ENCODE measurements at regions not wholly inside any gene's neighbourhood (a gene's known extent, or its start where the extent isn't known, plus 50 kb on each side); places are given as distances from the start of the nearest gene placed in this dataset.
"Not testable (repeated sequence)": the region's sequence is repeated elsewhere in the genome, so short reads cannot be mapped to it uniquely, and the experiment has no call there.

- no peak for ATAC-seq
- ChIA-PET CTCF (interaction anchor here (0.8 kb wide), 1 partner anchor 298 kb away, joined by 3 read pairs; no protein-coding TSS in a partner anchor), POLR2A (interaction anchor here (0.7 kb wide), 1 partner anchor 182 kb away, joined by 3 read pairs; no protein-coding TSS in a partner anchor), RAD21 (ENCODE audit: unreplicated experiment) (no interaction called here), SMC1A (ENCODE audit: uncharacterized antibody, unreplicated experiment) (no interaction called here)
- 52% methylated on average over 2 of the region's 2 CpGs for WGBS (ENCODE audit: insufficient coverage, insufficient replicate concordance, low lambda C conversion rate, missing lambda C conversion rate)
- no peak overlapping the region for H2AFZ ChIP-seq (ENCODE audit: control insufficient read depth, low read depth, low read length)
- no TSS peak for BruUV-seq (replicated peaks)
- no peaks in the 10 kb centered on the region for H3K9me3 ChIP-seq (replicated peaks; ENCODE audit: control insufficient read depth, insufficient read depth, low read length)
- no peak for FAIRE-seq
- no peaks in the 10 kb centered on the region for H3K36me3 ChIP-seq (ENCODE audit: control insufficient read depth in 2 of 2, insufficient read depth in 2 of 2, low read length in 1 of 2)
- H3K27me3 ChIP-seq (replicated peaks in 1 of 2; ENCODE audit: control insufficient read depth in 2 of 2, insufficient read depth in 2 of 2, low read length in 1 of 2) = no peaks in the 10 kb centered on the region
- H3K79me2 ChIP-seq (ENCODE audit: control insufficient read depth, insufficient read depth, low read length) = no peaks in the 10 kb centered on the region
- TF ChIP-seq IKZF1 (conservative IDR thresholded peaks at IDR 0.05) = no peak
- TF ChIP-seq RELA (IDR thresholded peaks at IDR 0.05; ENCODE audit: borderline replicate concordance, partially characterized antibody) = no peak
- TF ChIP-seq BACH1 (IDR thresholded peaks at IDR 0.05; ENCODE audit: borderline replicate concordance) = no peak
- TF ChIP-seq CHD4 (IDR thresholded peaks at IDR 0.05) = no peak
- TF ChIP-seq, protein P1, sequence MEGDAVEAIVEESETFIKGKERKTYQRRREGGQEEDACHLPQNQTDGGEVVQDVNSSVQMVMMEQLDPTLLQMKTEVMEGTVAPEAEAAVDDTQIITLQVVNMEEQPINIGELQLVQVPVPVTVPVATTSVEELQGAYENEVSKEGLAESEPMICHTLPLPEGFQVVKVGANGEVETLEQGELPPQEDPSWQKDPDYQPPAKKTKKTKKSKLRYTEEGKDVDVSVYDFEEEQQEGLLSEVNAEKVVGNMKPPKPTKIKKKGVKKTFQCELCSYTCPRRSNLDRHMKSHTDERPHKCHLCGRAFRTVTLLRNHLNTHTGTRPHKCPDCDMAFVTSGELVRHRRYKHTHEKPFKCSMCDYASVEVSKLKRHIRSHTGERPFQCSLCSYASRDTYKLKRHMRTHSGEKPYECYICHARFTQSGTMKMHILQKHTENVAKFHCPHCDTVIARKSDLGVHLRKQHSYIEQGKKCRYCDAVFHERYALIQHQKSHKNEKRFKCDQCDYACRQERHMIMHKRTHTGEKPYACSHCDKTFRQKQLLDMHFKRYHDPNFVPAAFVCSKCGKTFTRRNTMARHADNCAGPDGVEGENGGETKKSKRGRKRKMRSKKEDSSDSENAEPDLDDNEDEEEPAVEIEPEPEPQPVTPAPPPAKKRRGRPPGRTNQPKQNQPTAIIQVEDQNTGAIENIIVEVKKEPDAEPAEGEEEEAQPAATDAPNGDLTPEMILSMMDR (IDR thresholded peaks at IDR 0.05 in 2 of 3, conservative IDR thresholded peaks at IDR 0.05 in 1 of 3; ENCODE audit: control insufficient read depth in 2 of 3, extremely low read depth in 1 of 3, insufficient read depth in 1 of 3, low read depth in 3 of 3, low read length in 3 of 3) = no peak
- TF ChIP-seq WRNIP1 (IDR thresholded peaks at IDR 0.05; ENCODE audit: borderline replicate concordance, low read depth, low read length) = no peak
- no peak for TF ChIP-seq SMAD1 (IDR thresholded peaks at IDR 0.05; ENCODE audit: low read depth, partially characterized antibody)
- H3K9ac ChIP-seq (ENCODE audit: control insufficient read depth, insufficient read depth, low read length) = no peak overlapping the region
- H3K4me1 ChIP-seq (ENCODE audit: control insufficient read depth, insufficient read depth, low read length) = no peaks in the 10 kb centered on the region
- no peak for DNase-seq (ENCODE audit: low read depth, low spot score)
- intact Hi-C loops (cut with micrococcal nuclease; ENCODE audit: unreplicated experiment) (no loop called here), in situ Hi-C loops (cut with MboI) (no loop called here)
- H3K27ac ChIP-seq (ENCODE audit: control insufficient read depth, insufficient read depth) = no peak overlapping the region
- H3K4me2 ChIP-seq (ENCODE audit: control insufficient read depth, insufficient read depth) = no peak overlapping the region
- H4K20me1 ChIP-seq (ENCODE audit: control insufficient read depth, insufficient read depth) = no peaks in the 10 kb centered on the region
- no peak overlapping the region for H3K4me3 ChIP-seq
Observed at GRCh38 chr12:18888047-18888446, 150.1 kb downstream of the CAPZA3 start.

DNA sequence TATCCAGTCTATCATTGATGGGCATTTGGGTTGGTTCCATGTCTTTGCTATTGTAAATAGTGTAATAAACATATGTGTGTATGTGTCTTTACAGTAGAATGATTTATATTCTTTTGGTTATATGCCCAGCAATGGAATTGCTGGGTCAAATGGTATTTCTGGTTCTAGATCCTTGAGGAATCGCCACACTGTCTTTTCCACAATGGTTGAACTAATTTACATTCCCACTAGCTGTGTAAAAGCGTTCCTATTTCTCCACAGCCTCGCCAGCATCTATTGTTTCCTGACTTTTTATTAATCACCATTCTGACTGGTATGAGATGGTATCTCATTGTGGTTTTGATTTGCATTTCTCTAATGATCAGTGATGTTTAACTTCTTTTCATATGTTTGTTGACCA lies 152.7 kb downstream of the CAPZA3 start:
- H4K20me1 ChIP-seq (ENCODE audit: control insufficient read depth, insufficient read depth); POLR2A ChIA-PET; H2AFZ ChIP-seq (ENCODE audit: control insufficient read depth, low read depth, low read length); H3K36me3 ChIP-seq (ENCODE audit: control insufficient read depth in 2 of 2, insufficient read depth in 2 of 2, low read length in 1 of 2); FAIRE-seq; RAD21 ChIA-PET (ENCODE audit: unreplicated experiment); H3K9ac ChIP-seq (ENCODE audit: control insufficient read depth, insufficient read depth, low read length); ATAC-seq; CTCF ChIA-PET; H3K9me3 ChIP-seq (replicated peaks; ENCODE audit: control insufficient read depth, insufficient read depth, low read length); intact Hi-C loops (cut with micrococcal nuclease; ENCODE audit: unreplicated experiment); H3K79me2 ChIP-seq (ENCODE audit: control insufficient read depth, insufficient read depth, low read length); H3K4me1 ChIP-seq (ENCODE audit: control insufficient read depth, insufficient read depth, low read length); BruUV-seq (replicated peaks); H3K27me3 ChIP-seq (replicated peaks in 1 of 2; ENCODE audit: control insufficient read depth in 2 of 2, insufficient read depth in 2 of 2, low read length in 1 of 2); H3K4me3 ChIP-seq; H3K27ac ChIP-seq (ENCODE audit: control insufficient read depth, insufficient read depth); DNase-seq (ENCODE audit: low read depth, low spot score); SMC1A ChIA-PET (ENCODE audit: uncharacterized antibody, unreplicated experiment); H3K4me2 ChIP-seq (ENCODE audit: control insufficient read depth, insufficient read depth); in situ Hi-C loops (cut with MboI): not testable (repeated sequence)
- WGBS (ENCODE audit: insufficient coverage, insufficient replicate concordance, low lambda C conversion rate, missing lambda C conversion rate) = 5% methylated on average over 3 of the region's 3 CpGs

Measured in GM12878 (cell line).